Esophagus squamous epithelium (tissue), 4 donors: ENCODE measurements at regions not wholly inside any gene's neighbourhood (a gene's known extent, or its start where the extent isn't known, plus 50 kb on each side); places are given as distances from the start of the nearest gene placed in this dataset.

Source experiments
- POLR2A ChIP-seq, 4 donors: fragments of 450-650 bp; IDR thresholded peaks; one replicate each; pipeline ENCODE4 v1.6.1; 2017; ENCODE audit warnings: antibody characterized with exemption in 4 of 4, mild to moderate bottlenecking in 4 of 4, moderate library complexity in 3 of 4
- TF ChIP-seq, protein P1 (sequence below), 6 experiments: fragments of 450-650 bp in 4 of 6; fragments of 200-600 bp in 2 of 6; sonication (generic) in 2 of 6; IDR thresholded peaks; one replicate each; pipeline ENCODE4 v1.5.1; 2016 to 2019; ENCODE audit warnings: antibody characterized with exemption in 6 of 6, mild to moderate bottlenecking in 4 of 6, moderate library complexity in 4 of 6

DNA sequence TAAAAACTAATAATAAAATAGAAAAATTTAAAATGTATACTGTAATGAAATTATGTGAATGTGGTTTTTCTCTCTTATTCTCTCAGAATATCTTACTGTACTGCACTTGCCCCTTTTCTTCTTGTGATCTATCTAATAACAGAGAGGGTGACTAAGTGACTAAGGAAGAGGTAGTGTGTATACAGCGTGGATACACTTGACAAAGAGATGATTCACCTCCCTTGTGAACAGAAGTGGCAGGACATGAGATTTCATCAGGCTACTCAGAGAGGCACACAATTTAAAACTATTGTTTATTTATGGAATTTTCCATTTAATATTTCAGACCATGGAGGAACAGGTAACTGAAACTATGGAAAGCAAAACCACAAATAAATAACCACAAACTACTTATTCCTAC, 806.6 kb upstream of the GHITM start:
- no peak for TF ChIP-seq POLR2A (IDR thresholded peaks at IDR 0.05)
- TF ChIP-seq, protein P1, sequence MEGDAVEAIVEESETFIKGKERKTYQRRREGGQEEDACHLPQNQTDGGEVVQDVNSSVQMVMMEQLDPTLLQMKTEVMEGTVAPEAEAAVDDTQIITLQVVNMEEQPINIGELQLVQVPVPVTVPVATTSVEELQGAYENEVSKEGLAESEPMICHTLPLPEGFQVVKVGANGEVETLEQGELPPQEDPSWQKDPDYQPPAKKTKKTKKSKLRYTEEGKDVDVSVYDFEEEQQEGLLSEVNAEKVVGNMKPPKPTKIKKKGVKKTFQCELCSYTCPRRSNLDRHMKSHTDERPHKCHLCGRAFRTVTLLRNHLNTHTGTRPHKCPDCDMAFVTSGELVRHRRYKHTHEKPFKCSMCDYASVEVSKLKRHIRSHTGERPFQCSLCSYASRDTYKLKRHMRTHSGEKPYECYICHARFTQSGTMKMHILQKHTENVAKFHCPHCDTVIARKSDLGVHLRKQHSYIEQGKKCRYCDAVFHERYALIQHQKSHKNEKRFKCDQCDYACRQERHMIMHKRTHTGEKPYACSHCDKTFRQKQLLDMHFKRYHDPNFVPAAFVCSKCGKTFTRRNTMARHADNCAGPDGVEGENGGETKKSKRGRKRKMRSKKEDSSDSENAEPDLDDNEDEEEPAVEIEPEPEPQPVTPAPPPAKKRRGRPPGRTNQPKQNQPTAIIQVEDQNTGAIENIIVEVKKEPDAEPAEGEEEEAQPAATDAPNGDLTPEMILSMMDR (IDR thresholded peaks at IDR 0.05): no peak
